ENCODE measurements at regions not wholly inside any gene's neighbourhood (a gene's known extent, or its start where the extent isn't known, plus 50 kb on each side); places are given as distances from the start of the nearest gene placed in this dataset.

DNA sequence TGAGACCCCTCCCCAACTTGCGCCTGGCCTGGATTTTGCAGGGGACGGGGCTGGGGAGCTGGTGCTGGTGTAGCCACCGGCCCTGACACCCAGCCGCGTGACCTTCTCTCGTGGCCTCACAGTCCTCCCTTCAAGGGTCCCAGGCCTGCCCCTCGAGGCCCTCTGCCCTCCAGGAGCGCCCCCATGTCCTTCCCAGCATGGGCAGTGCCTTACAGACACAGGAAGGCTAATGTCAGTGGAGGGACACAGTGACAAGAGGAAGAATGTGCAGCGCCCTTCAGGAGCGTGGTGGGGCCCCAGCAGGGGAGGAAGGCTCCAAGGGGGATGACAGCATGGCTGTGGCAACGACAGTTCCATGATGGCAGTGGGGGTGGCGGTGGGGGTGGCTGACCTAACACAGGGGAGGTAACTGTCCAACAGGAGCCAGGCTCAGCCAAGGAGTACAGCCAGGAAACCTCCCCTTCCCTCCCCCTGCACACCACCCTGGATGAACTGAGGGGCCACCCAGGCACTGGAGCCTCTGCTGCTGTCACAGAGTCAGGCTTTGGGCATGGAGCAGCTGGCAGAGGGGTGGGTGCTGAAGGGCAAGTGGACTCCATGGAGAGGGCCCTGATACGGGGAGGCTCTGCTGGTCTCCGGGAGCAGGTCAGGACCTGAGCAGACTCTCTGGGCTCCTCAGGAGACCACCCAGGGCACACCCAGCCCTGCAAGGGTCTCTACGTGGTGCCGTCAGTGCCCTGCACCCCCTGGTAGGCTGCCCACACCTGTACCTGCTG is 76.0 kb upstream of the RET start:
- no peaks in the 10 kb centered on the region for H3K9me3 ChIP-seq (ENCODE audit: control insufficient read depth, insufficient read depth, low read length)
- H3K27me3 Mint-ChIP-seq (ENCODE audit: low read depth in 2 of 2) = peaks cover 0 to 7% of the 10 kb centered on the region in 2 donors
- intact Hi-C loops (cut with micrococcal nuclease) = no loop called here
- H3K4me1 Mint-ChIP-seq = no peaks in the 10 kb centered on the region
- DNase-seq (no peak), ATAC-seq (no peak)
- no peak overlapping the region for H3K27ac Mint-ChIP-seq
- H3K9me3 Mint-ChIP-seq = no peaks in the 10 kb centered on the region
- no peaks in the 10 kb centered on the region for H3K36me3 Mint-ChIP-seq
- H3K4me3 ChIP-seq (ENCODE audit: low read length) = no peak overlapping the region
- TF ChIP-seq, protein P1, sequence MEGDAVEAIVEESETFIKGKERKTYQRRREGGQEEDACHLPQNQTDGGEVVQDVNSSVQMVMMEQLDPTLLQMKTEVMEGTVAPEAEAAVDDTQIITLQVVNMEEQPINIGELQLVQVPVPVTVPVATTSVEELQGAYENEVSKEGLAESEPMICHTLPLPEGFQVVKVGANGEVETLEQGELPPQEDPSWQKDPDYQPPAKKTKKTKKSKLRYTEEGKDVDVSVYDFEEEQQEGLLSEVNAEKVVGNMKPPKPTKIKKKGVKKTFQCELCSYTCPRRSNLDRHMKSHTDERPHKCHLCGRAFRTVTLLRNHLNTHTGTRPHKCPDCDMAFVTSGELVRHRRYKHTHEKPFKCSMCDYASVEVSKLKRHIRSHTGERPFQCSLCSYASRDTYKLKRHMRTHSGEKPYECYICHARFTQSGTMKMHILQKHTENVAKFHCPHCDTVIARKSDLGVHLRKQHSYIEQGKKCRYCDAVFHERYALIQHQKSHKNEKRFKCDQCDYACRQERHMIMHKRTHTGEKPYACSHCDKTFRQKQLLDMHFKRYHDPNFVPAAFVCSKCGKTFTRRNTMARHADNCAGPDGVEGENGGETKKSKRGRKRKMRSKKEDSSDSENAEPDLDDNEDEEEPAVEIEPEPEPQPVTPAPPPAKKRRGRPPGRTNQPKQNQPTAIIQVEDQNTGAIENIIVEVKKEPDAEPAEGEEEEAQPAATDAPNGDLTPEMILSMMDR (IDR thresholded peaks at IDR 0.05) = no peak
- no peak overlapping the region for H3K4me3 Mint-ChIP-seq
- H3K27me3 ChIP-seq (ENCODE audit: control insufficient read depth, insufficient read depth, low read length) = no peaks in the 10 kb centered on the region
- H3K4me1 ChIP-seq (ENCODE audit: control insufficient read depth, insufficient read depth, low read length) = no peaks in the 10 kb centered on the region
- no peak overlapping the region for H3K27ac ChIP-seq (ENCODE audit: low read length)
- 79% methylated on average over 16 of the region's 16 CpGs for WGBS (ENCODE audit: insufficient coverage)
- H3K36me3 ChIP-seq (ENCODE audit: control insufficient read depth, insufficient read depth, low read length) = no peaks in the 10 kb centered on the region

DNA sequence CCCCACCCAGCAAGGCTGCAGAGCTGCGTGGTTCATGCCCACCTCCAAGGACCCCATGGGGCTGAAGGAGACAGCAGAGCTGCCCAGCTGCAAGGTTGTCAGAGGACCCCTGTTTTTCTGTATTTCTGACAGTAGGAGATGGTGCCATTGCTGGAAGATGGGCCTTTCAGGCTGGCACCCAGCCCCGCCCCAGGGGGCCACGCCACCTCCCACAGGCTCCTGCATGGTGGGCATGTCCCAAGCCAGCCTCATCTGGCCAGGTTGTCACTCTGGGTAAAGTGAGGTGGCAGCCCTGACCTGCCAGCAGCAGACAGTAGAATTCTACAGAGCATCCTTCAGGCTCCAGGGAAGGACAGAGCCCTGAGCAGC is 75.5 kb upstream of the RET start:
- no peak for ATAC-seq
- no peaks in the 10 kb centered on the region for H3K27me3 ChIP-seq (ENCODE audit: control insufficient read depth, insufficient read depth, low read length)
- H3K4me1 ChIP-seq (ENCODE audit: control insufficient read depth, insufficient read depth, low read length) = no peaks in the 10 kb centered on the region
- no peak overlapping the region for H3K27ac Mint-ChIP-seq
- H3K4me3 ChIP-seq (ENCODE audit: low read length) = no peak overlapping the region
- H3K27ac ChIP-seq (ENCODE audit: low read length) = no peak overlapping the region
- no peaks in the 10 kb centered on the region for H3K9me3 Mint-ChIP-seq
- no peaks in the 10 kb centered on the region for H3K36me3 ChIP-seq (ENCODE audit: control insufficient read depth, insufficient read depth, low read length)
- WGBS (ENCODE audit: insufficient coverage) = 76% methylated on average over 3 of the region's 3 CpGs
- H3K36me3 Mint-ChIP-seq = no peaks in the 10 kb centered on the region
- TF ChIP-seq, protein P1 (IDR thresholded peaks at IDR 0.05) = no peak
- no peaks in the 10 kb centered on the region for H3K9me3 ChIP-seq (ENCODE audit: control insufficient read depth, insufficient read depth, low read length)
- intact Hi-C loops (cut with micrococcal nuclease) = no loop called here
- DNase-seq = no peak
- peaks cover 0 to 12% of the 10 kb centered on the region in 2 donors for H3K27me3 Mint-ChIP-seq (ENCODE audit: low read depth in 2 of 2)
- no peaks in the 10 kb centered on the region for H3K4me1 Mint-ChIP-seq
- no peak overlapping the region for H3K4me3 Mint-ChIP-seq

DNA sequence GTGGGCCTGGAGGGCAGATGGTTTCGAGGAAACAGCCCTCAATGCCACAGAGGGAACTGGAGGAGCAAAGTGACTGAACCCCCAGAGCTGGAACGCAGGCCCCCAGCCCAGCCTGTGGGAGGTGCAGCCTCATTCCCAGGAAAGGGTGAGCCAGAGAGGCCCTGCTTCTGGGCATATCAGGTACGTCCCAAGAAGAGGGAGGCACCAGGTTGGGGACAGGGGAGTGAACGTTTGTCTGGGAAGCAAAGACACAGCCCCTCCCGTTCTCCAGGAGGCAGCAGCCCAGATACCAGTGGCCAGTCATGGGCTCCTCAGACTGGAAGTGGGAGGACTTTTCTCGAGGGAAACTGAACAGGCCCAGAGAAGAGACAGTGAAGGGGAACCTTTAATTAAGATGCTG is 74.3 kb upstream of the RET start:
- Histone ChIP-seq H3K4me3 (ENCODE audit: low read length) (no peak overlapping the region), H3K27me3 (ENCODE audit: control insufficient read depth, insufficient read depth, low read length) (no peaks in the 10 kb centered on the region), H3K4me1 (ENCODE audit: control insufficient read depth, insufficient read depth, low read length) (no peaks in the 10 kb centered on the region), H3K27ac (ENCODE audit: low read length) (no peak overlapping the region), H3K36me3 (ENCODE audit: control insufficient read depth, insufficient read depth, low read length) (no peaks in the 10 kb centered on the region), H3K9me3 (ENCODE audit: control insufficient read depth, insufficient read depth, low read length) (no peaks in the 10 kb centered on the region)
- WGBS (ENCODE audit: insufficient coverage) = 84% methylated on average over 6 of the region's 6 CpGs
- Mint-ChIP-seq H3K27ac (no peak overlapping the region), H3K4me1 (no peaks in the 10 kb centered on the region), H3K36me3 (no peaks in the 10 kb centered on the region), H3K27me3 (ENCODE audit: low read depth in 2 of 2) (peaks cover 0 to 18% of the 10 kb centered on the region in 2 donors), H3K4me3 (no peak overlapping the region), H3K9me3 (no peaks in the 10 kb centered on the region)
- ATAC-seq = no peak
- no peak for DNase-seq
- intact Hi-C loops (cut with micrococcal nuclease) = no loop called here
- TF ChIP-seq, protein P1 (IDR thresholded peaks at IDR 0.05) = no peak

DNA sequence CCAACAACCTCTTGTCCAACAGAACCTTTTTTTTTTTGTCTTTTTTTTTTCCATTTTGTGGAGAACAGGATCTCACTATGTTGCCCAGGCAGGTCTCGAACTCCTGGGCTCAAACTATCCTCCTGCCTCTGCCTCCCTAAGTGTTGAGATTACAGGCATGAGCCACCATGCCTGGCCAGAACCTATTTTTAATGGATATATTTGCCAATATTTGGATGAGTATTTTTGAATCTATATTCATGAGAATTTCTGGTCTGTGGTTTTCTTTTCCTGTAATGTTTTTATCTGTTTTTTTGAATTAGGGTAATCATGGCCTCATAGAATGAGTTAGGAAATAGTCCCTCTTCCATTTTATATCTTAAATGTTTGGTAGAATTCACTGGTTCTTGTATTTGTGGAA is 70.4 kb upstream of the RET start:
- H3K4me1 Mint-ChIP-seq = no peaks in the 10 kb centered on the region

More for the DNA sequence above, 70.4 kb upstream of the RET start:
- H3K27me3 ChIP-seq (ENCODE audit: control insufficient read depth, insufficient read depth, low read length) = no peaks in the 10 kb centered on the region
- Mint-ChIP-seq H3K27ac (no peak overlapping the region), H3K36me3 (no peaks in the 10 kb centered on the region), H3K4me3 (no peak overlapping the region), H3K27me3 (ENCODE audit: low read depth in 2 of 2) (peaks cover 3 to 18% of the 10 kb centered on the region in 2 donors), H3K9me3 (no peaks in the 10 kb centered on the region)
- 80% methylated on average over 1 of the region's 1 CpG for WGBS (ENCODE audit: insufficient coverage)
- no peaks in the 10 kb centered on the region for H3K9me3 ChIP-seq (ENCODE audit: control insufficient read depth, insufficient read depth, low read length)
- H3K27ac ChIP-seq (ENCODE audit: low read length) = no peak overlapping the region
- no peaks in the 10 kb centered on the region for H3K36me3 ChIP-seq (ENCODE audit: control insufficient read depth, insufficient read depth, low read length)
- TF ChIP-seq, protein P1 (IDR thresholded peaks at IDR 0.05) = no peak
- ATAC-seq (no peak), DNase-seq (no peak)
- H3K4me3 ChIP-seq (ENCODE audit: low read length) = no peak overlapping the region
- intact Hi-C loops (cut with micrococcal nuclease) = no loop called here
- no peaks in the 10 kb centered on the region for H3K4me1 ChIP-seq (ENCODE audit: control insufficient read depth, insufficient read depth, low read length)
